Panc1 (cell line): ENCODE measurements at regions not wholly inside any gene's neighbourhood (a gene's known extent, or its start where the extent isn't known, plus 50 kb on each side); places are given as distances from the start of the nearest gene placed in this dataset.

Experiments
- ATAC-seq: fragments of 200-7000 bp; cut with Tn5 transposase; 2 replicates; pipeline ENCODE4 v1.9.1; 2020; ENCODE audit warnings: mild to moderate bottlenecking, moderate library complexity
- BruUV-seq: library from RNA; stranded (reverse); fragments of 400-500 nt; replicated peaks from 2 replicates; lab custom pipeline; 2021; lab: Mats Ljungman, UMichigan
- CTCF ChIA-PET: fragments of 300-600 bp; sonication (Branson Sonifier 250); formaldehyde crosslinking; loops from one replicate; lab custom pipeline; 2022; ENCODE audit warnings: antibody characterized with exemption; lab: Charles Lee
- POLR2A ChIA-PET: fragments of 300-600 bp; sonication (Branson Sonifier 250); formaldehyde crosslinking; loops from one replicate; lab custom pipeline; 2022; ENCODE audit warnings: antibody characterized with exemption; lab: Charles Lee
- DNase-seq: peaks from one replicate; pipeline ENCODE4 v3.0.0-alpha.2; 2010; ENCODE audit warnings: low read depth, low spot score
- H3K27ac ChIP-seq: 2 replicates; pipeline ENCODE4 v1.5.1; 2011; ENCODE audit warnings: mild to moderate bottlenecking, low read length, inconsistent platforms
- H3K27me3 ChIP-seq: fragments of 200-500 bp; sonication (Bioruptor generic); 2 replicates; pipeline ENCODE4 v1.6.0; 2014; ENCODE audit warnings: low read length, inconsistent platforms; ENCODE audit not compliant: control insufficient read depth, insufficient read depth
- H3K36me3 ChIP-seq: fragments of 200-500 bp; sonication (Bioruptor generic); 2 replicates; pipeline ENCODE4 v1.5.1; 2014; ENCODE audit warnings: inconsistent platforms, mild to moderate bottlenecking, low read length, moderate library complexity; ENCODE audit not compliant: control insufficient read depth, insufficient read depth
- H3K4me1 ChIP-seq: 2 replicates; pipeline ENCODE4 v1.5.1; 2011; ENCODE audit warnings: inconsistent platforms, mild to moderate bottlenecking, low read length, moderate library complexity; ENCODE audit not compliant: control insufficient read depth, insufficient read depth
- H3K4me3 ChIP-seq, 2 experiments: 2 replicates each; pipeline ENCODE4 v1.5.1; 2011 to 2012; ENCODE audit warnings: low read depth in 2 of 2, low read length in 2 of 2, mild to moderate bottlenecking in 2 of 2, inconsistent platforms in 1 of 2, moderate library complexity in 1 of 2
- H3K9me3 ChIP-seq: fragments of 200-500 bp; sonication (Bioruptor generic); 2 replicates; pipeline ENCODE4 v1.5.1; 2014; ENCODE audit warnings: low read depth, mild to moderate bottlenecking, inconsistent platforms, low read length, moderate library complexity; ENCODE audit not compliant: control insufficient read depth, insufficient read depth
- POLR2AphosphoS5 ChIP-seq: IDR thresholded peaks from 2 replicates; pipeline ENCODE4 v1.6.1; 2012; ENCODE audit warnings: mild to moderate bottlenecking, low read depth, low read length, moderate library complexity
- SIN3A ChIP-seq: IDR thresholded peaks from 2 replicates; pipeline ENCODE4 v1.6.1; 2012; ENCODE audit warnings: low read depth, mild to moderate bottlenecking, low read length, moderate library complexity, borderline replicate concordance; ENCODE audit not compliant: insufficient read depth
- TCF7L2 ChIP-seq: IDR thresholded peaks from 2 replicates; pipeline ENCODE4 v1.6.1; 2011; ENCODE audit warnings: mild to moderate bottlenecking, low read depth, low read length, inconsistent platforms
- in situ Hi-C: cut with HindIII; loops from 2 replicates; pipeline ENCODE4 v1.10.0; 2016; ENCODE audit warnings: low sequenced_read_pairs, low pct_unique_long_range_greater_than_20kb
- intact Hi-C: fragments of 100-400 bp; cut with micrococcal nuclease; formaldehyde crosslinking; loops from one replicate; pipeline ENCODE4 v1.10.0; 2022; ENCODE audit not compliant: unreplicated experiment
- TF ChIP-seq, protein P1 (sequence below), 2 experiments: IDR thresholded peaks; 2 replicates each; pipeline ENCODE4 v1.6.1; 2011 to 2012; ENCODE audit warnings: low read depth in 2 of 2, control low read depth in 1 of 2, low read length in 1 of 2, mild to moderate bottlenecking in 1 of 2, moderate library complexity in 1 of 2; ENCODE audit not compliant: insufficient read depth in 1 of 2
- TF ChIP-seq, protein P2 (sequence below): fragments of 450-650 bp; IDR thresholded peaks from 2 replicates; pipeline ENCODE4 v1.5.1; 2017; ENCODE audit warnings: mild to moderate bottlenecking

DNA sequence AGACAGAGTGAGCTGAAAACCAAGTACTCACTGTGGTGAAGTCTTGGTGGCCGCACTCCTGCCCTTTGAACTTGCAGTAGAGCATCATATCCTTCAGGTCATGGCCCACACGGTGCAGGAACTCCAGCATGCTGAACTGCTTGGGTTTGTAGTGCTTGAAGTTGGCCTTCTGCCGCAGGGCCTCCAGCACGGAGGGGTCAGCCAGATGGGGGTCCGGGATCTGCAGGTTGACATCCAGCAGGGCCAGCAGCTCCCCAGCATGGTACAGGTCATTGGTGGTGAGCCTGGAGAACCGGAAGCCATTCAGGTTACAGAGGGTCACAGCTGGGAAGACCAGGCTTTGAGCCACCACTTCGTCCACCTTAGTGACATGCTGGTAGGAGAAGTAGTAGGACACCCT is 99.1 kb upstream of the CCL2 start:
- ChIA-PET CTCF (interaction anchor here (1.6 kb wide), 1 partner anchor 15 kb away, joined by 5 read pairs; no protein-coding TSS in a partner anchor), POLR2A (no interaction called here)
- Histone ChIP-seq H3K4me3 (no peak overlapping the region), H3K36me3 (no peaks in the 10 kb centered on the region), H3K27me3 (peaks cover 2% of the 10 kb centered on the region; the same call in 1 of the 2 replicates), H3K9me3 (no peaks in the 10 kb centered on the region), H3K27ac (no peak overlapping the region), H3K4me1 (no peaks in the 10 kb centered on the region)
- no peak for ATAC-seq
- no TSS peak for BruUV-seq
- in situ Hi-C loops = no loop called here
- no peak for DNase-seq
- intact Hi-C loops = no loop called here
- TF ChIP-seq TCF7L2 (no peak), POLR2AphosphoS5 (no peak), SIN3A (no peak)
- TF ChIP-seq, protein P1, sequence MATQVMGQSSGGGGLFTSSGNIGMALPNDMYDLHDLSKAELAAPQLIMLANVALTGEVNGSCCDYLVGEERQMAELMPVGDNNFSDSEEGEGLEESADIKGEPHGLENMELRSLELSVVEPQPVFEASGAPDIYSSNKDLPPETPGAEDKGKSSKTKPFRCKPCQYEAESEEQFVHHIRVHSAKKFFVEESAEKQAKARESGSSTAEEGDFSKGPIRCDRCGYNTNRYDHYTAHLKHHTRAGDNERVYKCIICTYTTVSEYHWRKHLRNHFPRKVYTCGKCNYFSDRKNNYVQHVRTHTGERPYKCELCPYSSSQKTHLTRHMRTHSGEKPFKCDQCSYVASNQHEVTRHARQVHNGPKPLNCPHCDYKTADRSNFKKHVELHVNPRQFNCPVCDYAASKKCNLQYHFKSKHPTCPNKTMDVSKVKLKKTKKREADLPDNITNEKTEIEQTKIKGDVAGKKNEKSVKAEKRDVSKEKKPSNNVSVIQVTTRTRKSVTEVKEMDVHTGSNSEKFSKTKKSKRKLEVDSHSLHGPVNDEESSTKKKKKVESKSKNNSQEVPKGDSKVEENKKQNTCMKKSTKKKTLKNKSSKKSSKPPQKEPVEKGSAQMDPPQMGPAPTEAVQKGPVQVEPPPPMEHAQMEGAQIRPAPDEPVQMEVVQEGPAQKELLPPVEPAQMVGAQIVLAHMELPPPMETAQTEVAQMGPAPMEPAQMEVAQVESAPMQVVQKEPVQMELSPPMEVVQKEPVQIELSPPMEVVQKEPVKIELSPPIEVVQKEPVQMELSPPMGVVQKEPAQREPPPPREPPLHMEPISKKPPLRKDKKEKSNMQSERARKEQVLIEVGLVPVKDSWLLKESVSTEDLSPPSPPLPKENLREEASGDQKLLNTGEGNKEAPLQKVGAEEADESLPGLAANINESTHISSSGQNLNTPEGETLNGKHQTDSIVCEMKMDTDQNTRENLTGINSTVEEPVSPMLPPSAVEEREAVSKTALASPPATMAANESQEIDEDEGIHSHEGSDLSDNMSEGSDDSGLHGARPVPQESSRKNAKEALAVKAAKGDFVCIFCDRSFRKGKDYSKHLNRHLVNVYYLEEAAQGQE (IDR thresholded peaks at IDR 0.05; ENCODE audit: insufficient read depth in 1 of 2, low read depth in 2 of 2, low read length in 1 of 2) = no peak
- TF ChIP-seq, protein P2, sequence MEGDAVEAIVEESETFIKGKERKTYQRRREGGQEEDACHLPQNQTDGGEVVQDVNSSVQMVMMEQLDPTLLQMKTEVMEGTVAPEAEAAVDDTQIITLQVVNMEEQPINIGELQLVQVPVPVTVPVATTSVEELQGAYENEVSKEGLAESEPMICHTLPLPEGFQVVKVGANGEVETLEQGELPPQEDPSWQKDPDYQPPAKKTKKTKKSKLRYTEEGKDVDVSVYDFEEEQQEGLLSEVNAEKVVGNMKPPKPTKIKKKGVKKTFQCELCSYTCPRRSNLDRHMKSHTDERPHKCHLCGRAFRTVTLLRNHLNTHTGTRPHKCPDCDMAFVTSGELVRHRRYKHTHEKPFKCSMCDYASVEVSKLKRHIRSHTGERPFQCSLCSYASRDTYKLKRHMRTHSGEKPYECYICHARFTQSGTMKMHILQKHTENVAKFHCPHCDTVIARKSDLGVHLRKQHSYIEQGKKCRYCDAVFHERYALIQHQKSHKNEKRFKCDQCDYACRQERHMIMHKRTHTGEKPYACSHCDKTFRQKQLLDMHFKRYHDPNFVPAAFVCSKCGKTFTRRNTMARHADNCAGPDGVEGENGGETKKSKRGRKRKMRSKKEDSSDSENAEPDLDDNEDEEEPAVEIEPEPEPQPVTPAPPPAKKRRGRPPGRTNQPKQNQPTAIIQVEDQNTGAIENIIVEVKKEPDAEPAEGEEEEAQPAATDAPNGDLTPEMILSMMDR = no peak

GRCh38 chr17:34156401-34156740 is 98.7 kb upstream of the CCL2 start:
- TF ChIP-seq, protein P1 (IDR thresholded peaks at IDR 0.05; ENCODE audit: insufficient read depth in 1 of 2, low read depth in 2 of 2, low read length in 1 of 2) = no peak
- TF ChIP-seq, protein P2 = no peak
- TF ChIP-seq TCF7L2 (no peak), SIN3A (no peak), POLR2AphosphoS5 (no peak)
- Histone ChIP-seq H3K9me3 (no peaks in the 10 kb centered on the region), H3K4me3 (no peak overlapping the region), H3K27ac (no peak overlapping the region), H3K36me3 (no peaks in the 10 kb centered on the region), H3K27me3 (peaks cover 2% of the 10 kb centered on the region; the same call in 1 of the 2 replicates), H3K4me1 (no peaks in the 10 kb centered on the region)
- in situ Hi-C loops (no loop called here), intact Hi-C loops (no loop called here)
- ATAC-seq = no peak
- no TSS peak for BruUV-seq
- CTCF ChIA-PET = no interaction called here
- no peak for DNase-seq
- POLR2A ChIA-PET = no interaction called here
